ENCODE measurements at regions not wholly inside any gene's neighbourhood (a gene's known extent, or its start where the extent isn't known, plus 50 kb on each side); places are given as distances from the start of the nearest gene placed in this dataset.

GRCh38 chr2:39487398-39488250 is 50.5 kb upstream of the MAP4K3 start:
- H3K27ac ChIP-seq = no peak overlapping the region
- no peak for TF ChIP-seq ZFX (IDR thresholded peaks at IDR 0.05; ENCODE audit: borderline replicate concordance)
- TF ChIP-seq, protein P1, sequence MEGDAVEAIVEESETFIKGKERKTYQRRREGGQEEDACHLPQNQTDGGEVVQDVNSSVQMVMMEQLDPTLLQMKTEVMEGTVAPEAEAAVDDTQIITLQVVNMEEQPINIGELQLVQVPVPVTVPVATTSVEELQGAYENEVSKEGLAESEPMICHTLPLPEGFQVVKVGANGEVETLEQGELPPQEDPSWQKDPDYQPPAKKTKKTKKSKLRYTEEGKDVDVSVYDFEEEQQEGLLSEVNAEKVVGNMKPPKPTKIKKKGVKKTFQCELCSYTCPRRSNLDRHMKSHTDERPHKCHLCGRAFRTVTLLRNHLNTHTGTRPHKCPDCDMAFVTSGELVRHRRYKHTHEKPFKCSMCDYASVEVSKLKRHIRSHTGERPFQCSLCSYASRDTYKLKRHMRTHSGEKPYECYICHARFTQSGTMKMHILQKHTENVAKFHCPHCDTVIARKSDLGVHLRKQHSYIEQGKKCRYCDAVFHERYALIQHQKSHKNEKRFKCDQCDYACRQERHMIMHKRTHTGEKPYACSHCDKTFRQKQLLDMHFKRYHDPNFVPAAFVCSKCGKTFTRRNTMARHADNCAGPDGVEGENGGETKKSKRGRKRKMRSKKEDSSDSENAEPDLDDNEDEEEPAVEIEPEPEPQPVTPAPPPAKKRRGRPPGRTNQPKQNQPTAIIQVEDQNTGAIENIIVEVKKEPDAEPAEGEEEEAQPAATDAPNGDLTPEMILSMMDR (IDR thresholded peaks at IDR 0.05) = no peak

DNA sequence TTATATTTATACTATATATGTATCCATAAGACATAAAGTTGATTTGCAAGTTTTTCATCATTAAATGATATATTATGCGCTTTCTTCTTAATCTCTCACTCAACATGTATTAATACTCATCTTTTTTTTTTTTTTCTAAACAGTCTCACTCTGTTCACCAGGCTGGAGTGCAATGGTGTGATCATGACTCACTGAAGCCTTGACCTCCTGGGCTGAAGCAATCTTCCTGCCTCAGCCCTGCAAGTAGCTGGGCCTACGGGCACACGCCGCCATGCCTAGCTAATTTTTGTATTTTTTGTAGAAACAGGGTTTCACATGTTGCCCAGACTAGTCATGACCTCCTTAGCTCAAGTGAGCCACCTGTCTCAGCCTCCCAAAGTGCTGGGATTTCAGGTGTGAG is 51.4 kb upstream of the MAP4K3 start:
- no peak overlapping the region for H3K27ac ChIP-seq
- TF ChIP-seq, protein P1 (IDR thresholded peaks at IDR 0.05) = no peak
- no peak for TF ChIP-seq ZFX (IDR thresholded peaks at IDR 0.05; ENCODE audit: borderline replicate concordance)

- H3K27ac ChIP-seq = no peak overlapping the region
- TF ChIP-seq, protein P1 (IDR thresholded peaks at IDR 0.05) = no peak
- no peak for TF ChIP-seq ZFX (IDR thresholded peaks at IDR 0.05; ENCODE audit: borderline replicate concordance)
Observed at GRCh38 chr2:39490586-39490985, 53.5 kb upstream of the MAP4K3 start.

DNA sequence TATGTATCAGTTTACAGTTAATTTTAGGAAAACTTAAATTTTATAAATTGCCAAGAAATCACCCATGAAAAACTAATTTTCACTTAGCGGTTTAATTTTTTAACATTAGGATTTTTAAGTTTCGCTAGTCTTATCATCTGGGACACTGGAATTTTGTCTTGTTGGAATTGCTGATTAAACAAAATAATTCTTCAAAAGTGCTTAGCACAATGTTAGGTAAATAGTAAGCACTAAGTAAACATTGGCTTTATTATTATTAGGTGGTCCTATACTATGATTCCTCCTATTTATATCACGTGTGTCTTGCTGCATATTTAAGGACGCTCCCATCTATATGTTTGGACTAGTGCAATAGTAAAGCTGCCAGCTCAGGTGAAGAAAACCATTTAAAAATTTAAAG is 54.6 kb upstream of the MAP4K3 start:
- no peak overlapping the region for H3K27ac ChIP-seq
- no peak for TF ChIP-seq ZFX (IDR thresholded peaks at IDR 0.05; ENCODE audit: borderline replicate concordance)
- TF ChIP-seq, protein P1 (IDR thresholded peaks at IDR 0.05) = no peak

DNA sequence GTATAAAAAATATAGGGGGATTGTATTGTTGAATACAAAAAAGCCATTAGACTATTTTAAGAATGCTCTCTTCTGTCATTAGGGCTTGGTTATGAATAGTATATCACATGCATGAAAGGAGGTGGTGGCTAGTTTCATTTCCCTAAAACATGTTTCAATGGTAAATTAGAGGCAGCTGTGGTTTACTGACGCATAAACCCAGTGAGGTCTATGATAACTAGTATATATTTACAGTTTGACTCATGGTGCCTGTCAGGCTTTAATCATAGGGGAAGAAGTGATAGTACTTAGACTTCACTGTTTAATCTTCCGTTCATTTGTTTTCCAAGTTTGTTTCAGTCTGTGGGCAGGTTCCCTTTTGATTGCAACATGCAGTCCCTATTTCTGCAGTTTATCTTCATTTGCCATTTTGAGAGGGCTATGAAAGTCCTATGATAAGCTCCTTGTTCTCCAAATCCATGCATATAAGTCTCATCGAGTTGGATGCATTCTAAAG is 55.1 kb upstream of the MAP4K3 start:
- TF ChIP-seq, protein P1 (IDR thresholded peaks at IDR 0.05) = no peak
- no peak for TF ChIP-seq ZFX (IDR thresholded peaks at IDR 0.05; ENCODE audit: borderline replicate concordance)
- no peak overlapping the region for H3K27ac ChIP-seq

- H3K27ac ChIP-seq = no peak overlapping the region
- TF ChIP-seq, protein P1 (IDR thresholded peaks at IDR 0.05) = no peak
- TF ChIP-seq ZFX (IDR thresholded peaks at IDR 0.05; ENCODE audit: borderline replicate concordance) = no peak
Observed at GRCh38 chr2:39492716-39493115, 55.6 kb upstream of the MAP4K3 start.

- TF ChIP-seq, protein P1 (IDR thresholded peaks at IDR 0.05) = no peak
- no peak for TF ChIP-seq ZFX (IDR thresholded peaks at IDR 0.05; ENCODE audit: borderline replicate concordance)
- H3K27ac ChIP-seq = no peak overlapping the region
Observed at GRCh38 chr2:39494784-39495251, 57.7 kb upstream of the MAP4K3 start.

Measured in 22Rv1 (cell line).